ENCODE measurements at regions not wholly inside any gene's neighbourhood (a gene's known extent, or its start where the extent isn't known, plus 50 kb on each side); places are given as distances from the start of the nearest gene placed in this dataset.

- DNase-seq = no peak
Observed at GRCh38 chr11:101215069-101215468, 85.5 kb upstream of the PGR start.

GRCh38 chr11:101211407-101211975 lies 81.9 kb upstream of the PGR start:
- no peak for DNase-seq

- no peak for DNase-seq
Observed at GRCh38 chr11:101202614-101203013, 73.0 kb upstream of the PGR start.

- no peak for DNase-seq
Observed at GRCh38 chr11:101199416-101199815, 69.8 kb upstream of the PGR start.

- no peak for DNase-seq
Observed at GRCh38 chr11:101195294-101195693, 65.7 kb upstream of the PGR start.

GRCh38 chr11:101188801-101189200 lies 59.2 kb upstream of the PGR start:
- peak in 1 of 56 donors; percentile 5 for DNase-seq

GRCh38 chr11:101188173-101188572 lies 58.6 kb upstream of the PGR start:
- DNase-seq = no peak

- DNase-seq = no peak
Observed at GRCh38 chr11:101187748-101188147, 58.1 kb upstream of the PGR start.

GRCh38 chr11:101185985-101186384 lies 56.4 kb upstream of the PGR start:
- no peak for DNase-seq

- DNase-seq = no peak
Observed at GRCh38 chr11:101182467-101182866, 52.9 kb upstream of the PGR start.

- peak in 1 of 56 donors; percentile 0 for DNase-seq
Observed at GRCh38 chr11:101180481-101180880, 50.9 kb upstream of the PGR start.

Data from amygdala (tissue), 56 donors.